GM21381 (cell line): ENCODE measurements at regions not wholly inside any gene's neighbourhood (a gene's known extent, or its start where the extent isn't known, plus 50 kb on each side); places are given as distances from the start of the nearest gene placed in this dataset.
A peak's percentile ranks its signal among the peaks of the same experiment; 100 is the strongest.

ENCODE experiments used
- ATAC-seq: cut with Tn5 transposase; IDR thresholded peaks from one replicate; pipeline ENCODE4 v1.9.1; 2021; ENCODE audit warnings: mild to moderate bottlenecking, moderate library complexity; ENCODE audit not compliant: unreplicated experiment

DNA sequence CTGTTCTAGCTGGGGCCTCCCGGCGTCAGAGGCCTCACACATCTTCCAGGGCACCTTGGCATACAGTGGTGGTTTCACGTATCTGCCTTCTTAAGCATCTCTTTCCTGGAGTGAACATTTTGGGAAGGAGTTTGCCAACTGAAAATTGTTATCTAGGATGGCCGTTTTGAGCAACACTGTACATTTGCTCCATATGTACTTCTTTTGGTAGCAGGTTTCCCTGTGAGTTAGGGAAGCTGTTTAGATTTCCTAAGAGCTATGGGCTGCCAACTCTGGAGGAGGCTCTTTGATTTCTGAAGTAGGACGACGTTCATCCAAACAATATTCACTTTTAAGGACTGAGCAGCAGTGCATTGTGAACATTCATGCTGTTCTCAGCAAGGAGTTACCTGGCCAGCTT lies 665.9 kb downstream of the SQOR start:
- no peak for ATAC-seq

DNA sequence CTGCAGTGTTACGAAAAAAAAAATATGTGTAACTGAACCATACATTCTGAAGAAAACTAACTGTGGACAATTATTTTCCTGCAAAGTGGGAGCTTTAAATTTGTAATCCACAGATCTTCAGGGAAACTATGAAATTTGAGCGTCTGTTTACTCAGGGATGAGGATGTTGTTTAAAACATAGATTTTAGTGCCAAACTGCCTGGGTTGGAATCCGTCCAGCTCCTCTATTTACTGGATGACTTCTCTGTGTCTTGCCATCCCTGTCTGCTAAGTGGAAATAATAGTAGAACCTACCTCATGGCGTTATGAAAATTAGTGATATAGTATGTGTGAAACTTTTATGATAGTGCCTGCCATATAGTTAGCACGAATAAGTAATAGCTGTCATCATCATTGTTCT lies 666.5 kb downstream of the SQOR start:
- ATAC-seq: no peak

DNA sequence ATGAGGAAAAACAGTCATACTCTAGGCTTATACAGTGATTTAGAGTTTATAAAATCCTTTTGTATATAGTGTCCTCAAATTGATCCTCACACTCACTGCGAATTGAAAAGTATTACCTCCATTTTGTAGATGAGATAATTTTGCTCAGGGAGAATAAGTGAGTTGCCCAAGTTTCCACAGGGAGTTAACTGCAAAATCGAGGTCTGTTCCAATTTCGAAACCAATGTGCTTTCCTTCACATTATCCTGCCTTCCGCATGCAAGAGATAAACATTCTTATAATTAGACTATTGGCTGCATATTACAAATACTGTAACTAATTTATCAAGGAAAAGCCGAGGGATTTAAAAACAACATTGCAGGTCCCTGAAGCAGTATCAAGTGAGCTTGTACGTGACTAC lies 667.0 kb downstream of the SQOR start:
- no peak for ATAC-seq

DNA sequence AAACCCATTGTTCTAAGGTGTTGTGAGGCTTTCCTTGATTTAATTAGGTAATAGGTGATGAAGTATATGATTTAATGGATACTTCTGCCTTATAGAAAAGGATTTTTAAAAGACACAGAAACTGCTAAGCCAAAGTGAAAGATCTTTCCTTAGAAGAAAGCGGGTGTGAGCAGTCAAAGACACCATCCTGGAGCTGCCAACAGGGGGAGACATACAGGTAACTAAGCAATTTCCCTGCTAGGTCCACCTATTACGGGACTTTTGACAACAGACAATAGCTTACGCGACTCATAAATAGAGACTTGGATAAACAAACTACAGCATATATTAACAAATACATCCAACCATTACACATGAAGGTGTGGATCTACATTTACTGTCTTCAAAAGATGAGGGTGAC lies 669.5 kb downstream of the SQOR start:
- no peak for ATAC-seq

DNA sequence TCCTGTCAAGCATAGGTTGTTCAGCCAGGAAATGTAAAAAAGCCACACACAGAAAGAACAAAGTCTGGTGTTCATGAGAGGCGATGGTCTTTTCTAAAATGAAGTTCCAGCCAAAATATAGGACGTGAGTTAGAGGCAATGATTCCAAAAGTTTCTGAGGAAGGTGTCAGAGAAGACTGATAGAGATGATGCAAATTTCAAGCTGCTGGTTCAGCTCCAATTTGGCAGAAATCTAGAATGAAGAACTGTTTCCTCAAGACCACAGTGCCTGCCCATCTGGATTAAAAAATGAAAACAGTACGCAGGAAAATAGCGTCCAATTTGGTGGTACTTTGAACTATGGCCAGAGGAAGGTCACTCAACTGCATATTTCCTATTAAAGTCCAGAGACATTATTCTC lies 672.9 kb downstream of the SQOR start:
- ATAC-seq: no peak

DNA sequence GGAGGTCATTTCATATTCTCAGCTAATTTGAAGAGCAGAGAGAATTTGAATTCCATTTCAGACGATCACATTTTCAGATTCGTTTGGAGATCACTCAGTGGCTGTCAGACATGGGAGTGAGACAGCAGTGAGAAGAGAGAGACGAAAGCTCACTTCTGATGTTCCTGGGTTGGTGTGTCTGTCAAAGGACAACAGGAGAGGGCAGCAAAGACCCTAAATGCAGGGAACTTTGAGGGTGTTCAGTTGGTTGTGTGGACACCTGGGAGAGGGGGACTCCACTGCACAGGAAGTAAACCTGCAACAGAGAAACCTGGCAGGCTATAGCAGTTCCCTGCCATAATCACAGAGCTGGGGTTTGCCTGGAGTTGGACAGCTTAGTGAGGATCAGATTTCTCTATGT lies 675.1 kb downstream of the SQOR start:
- ATAC-seq: no peak

DNA sequence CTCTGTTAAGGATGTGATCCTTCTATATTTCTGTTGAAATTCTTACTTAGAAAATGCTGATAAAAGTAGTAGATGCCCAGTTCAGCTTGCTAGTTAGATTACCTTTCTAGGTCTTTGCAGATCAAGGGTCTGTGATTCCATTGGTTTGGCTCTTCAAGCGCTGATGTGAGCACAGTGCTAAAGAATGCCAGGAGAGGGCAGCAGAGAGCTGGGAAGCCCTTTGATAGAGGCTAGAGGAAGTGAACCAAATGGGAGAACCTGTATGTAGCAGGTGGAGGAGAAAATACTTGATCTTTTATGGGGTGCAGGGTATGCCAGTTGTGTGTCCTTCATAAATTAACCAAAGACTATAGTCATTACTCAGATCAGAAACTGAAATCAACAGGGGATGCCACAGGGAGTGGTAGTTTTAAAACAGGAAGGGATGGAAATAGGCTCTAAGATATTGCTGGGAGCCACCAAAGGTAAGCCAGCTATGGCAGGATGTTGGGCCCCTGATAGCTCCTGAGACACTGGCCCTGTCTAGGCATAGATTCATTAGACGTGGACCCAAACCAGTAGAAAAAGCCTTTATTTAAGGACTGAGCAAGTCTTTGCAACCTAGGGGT lies 677.4 kb downstream of the SQOR start:
- ATAC-seq: peak; percentile 92

DNA sequence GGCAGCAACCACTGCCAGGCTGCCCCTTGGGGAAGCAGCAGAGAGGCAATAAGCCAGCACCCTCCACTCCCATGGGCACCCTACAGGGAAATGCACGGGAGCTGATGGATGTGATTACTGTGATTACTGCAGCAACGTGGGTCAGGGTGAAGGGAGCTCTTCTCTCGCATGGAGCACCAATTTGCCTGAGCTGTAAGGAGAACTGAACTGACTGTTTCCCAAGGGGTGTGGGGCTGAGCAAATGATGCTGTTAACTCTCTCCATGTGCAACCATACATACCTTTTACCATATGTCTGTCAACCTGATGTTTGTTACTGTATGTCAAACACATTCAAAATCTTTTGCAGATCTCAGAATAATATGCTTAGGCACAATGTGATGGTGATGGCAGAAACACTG lies 680.6 kb downstream of the SQOR start:
- no peak for ATAC-seq

DNA sequence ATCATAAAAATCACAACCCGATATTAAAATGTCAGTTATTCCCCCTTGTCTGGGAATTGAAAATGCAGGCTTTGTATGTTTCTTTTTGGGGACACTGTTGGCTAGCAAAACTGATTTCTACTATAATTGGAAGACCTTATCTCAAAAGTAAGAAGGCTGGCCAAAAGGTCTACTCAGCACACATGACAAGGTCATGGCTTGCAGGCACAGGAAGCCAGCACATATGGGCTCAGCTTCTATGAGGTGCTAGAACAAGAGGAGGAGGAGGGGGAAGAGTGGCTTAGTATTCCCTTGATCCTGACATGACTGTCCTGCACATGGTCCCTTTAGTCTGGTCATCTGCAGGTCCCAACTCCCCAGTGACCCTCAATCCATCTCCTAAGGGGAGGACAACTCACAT lies 681.2 kb downstream of the SQOR start:
- no peak for ATAC-seq

DNA sequence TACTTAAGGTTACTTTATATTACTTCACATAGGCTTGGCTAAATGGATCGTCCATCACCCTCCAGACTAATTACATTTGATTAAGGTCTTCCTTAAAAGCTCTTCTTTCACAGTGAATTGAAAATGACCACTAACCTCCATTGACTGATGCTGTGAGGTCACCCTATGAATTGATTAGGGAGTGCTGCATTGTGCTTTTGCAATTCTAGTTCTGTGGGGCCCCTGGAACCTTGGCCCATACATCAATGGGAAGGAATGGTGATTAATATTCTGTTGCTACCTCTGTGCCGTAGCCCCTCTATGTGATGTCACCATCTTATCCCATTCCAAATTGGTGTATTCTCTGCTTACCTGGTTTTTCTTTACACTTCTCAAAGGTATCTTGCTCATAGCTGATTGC lies 682.2 kb downstream of the SQOR start:
- ATAC-seq: no peak

DNA sequence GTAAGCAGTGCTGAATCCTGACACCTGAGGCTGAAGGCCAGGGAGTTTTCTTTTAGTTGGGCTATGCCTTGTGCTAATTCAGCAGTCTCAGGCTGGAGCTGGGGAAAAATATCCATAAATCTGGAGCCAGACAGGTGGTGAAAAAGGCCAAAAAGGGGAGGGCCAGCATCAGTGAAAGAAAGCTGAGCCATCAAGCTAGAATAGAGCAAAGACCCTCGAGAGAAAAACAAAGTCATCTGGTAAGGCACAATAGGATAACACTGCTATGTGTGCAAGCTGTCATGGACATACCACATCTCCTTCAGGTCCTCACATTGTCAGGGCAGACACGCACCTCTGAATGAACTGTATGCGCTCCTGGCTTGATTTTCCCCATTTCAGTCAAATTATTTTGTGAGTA lies 687.9 kb downstream of the SQOR start:
- no peak for ATAC-seq

DNA sequence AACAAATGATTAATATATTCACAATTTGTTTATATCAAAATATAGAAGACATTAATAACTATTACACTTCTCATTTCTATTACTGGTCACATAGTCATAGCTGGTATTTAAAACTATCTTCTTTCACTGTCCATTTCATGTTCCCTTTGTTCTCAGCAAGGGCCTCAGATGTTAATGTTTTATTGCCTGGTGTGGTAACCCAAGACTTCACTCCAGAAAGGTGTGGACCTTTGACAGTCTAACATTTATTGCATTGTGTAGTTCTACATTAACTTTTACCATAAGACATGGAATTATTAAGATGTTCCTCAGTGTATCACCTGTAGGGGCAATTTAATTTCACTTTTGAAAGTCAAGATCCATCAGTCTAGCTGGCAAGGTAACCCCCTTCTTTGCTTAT lies 691.3 kb downstream of the SQOR start:
- no peak for ATAC-seq

DNA sequence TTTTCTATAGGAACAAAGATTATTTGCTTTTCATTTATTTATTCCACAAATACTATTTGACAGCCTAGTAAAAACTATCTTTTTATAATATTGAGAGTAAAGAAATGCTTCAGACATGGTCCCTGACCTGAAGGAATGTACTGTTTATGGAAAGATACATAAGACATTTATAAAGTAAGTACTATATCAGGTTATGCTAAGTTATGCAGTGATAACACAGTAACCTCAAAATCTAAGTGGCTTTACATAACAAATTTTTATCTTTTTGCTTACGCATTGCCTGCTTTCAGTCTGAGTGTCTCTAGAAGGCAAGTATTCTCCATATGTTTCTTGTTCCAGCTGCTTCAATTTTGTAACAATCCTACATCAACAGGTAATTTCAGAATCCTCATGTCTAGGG lies 694.0 kb downstream of the SQOR start:
- no peak for ATAC-seq

DNA sequence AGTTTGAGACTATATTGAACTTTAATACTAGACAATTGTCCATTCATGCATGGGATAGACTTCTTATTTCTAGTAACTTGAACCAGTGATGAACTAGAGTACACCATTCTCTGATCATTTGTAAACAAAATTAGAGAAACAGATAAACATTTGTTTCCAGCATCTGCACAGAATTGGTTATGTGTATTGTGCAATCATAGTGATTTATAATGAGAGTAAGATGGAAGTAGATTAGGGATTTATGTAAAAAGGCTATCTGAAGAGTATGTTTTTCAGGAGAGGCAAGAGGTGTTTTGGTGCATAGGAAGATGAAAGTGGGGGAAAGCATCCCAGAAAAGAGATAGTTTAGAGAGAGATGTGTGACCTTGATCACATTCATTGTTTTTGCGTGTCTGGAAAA lies 695.0 kb downstream of the SQOR start:
- ATAC-seq: no peak

DNA sequence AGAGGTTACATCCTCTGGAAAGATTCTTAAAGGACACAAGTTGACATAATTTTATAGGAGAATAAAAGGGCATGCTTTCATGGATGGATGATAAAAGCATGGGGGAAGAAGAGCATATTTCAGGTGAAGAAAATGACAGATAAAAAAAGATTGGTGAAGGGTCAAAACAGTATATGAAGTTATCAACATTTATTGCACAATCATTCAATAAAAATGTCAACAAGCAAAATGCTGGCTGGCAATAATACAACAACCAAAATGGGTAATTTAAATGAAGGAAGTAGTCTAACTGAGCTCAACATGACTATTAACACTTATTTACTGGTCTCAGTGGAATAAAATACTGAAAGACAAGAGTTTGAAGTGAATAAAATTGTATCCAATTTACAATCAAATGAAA lies 696.7 kb downstream of the SQOR start:
- ATAC-seq: no peak

DNA sequence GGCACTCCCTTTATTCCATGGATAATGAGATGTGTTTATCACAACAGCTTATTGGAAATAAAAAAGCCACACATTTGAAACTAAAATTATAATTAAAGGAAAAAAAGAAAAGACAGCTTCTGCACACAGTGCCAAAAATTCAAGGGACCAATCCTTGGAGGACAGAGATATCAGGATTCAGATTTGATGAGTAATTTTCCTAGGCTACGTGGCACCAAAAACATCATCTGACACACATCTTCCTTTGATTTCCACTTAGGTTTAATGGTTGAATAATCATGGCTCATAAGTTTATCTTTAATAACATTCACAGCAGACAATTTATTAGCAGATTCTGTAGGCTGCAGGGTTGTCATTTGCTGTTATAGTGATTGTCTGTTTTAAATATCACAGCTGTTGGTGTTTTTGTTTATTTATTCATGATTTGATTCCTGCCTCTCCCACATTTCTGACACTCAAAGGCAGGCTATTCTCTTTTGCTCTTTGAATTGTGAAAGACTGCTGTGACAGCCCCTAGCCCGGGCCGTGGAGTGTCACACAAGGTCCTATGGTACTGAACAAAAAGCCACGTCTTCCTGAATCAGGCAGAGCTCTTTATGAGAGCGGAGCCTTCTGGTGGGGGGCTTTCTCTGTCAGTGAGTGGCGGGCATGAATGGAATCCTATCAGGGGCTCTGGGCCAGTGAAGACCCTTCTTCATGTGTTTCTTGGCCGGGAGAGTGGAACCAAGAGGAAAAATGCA lies 708.5 kb downstream of the SQOR start:
- ATAC-seq: no peak

DNA sequence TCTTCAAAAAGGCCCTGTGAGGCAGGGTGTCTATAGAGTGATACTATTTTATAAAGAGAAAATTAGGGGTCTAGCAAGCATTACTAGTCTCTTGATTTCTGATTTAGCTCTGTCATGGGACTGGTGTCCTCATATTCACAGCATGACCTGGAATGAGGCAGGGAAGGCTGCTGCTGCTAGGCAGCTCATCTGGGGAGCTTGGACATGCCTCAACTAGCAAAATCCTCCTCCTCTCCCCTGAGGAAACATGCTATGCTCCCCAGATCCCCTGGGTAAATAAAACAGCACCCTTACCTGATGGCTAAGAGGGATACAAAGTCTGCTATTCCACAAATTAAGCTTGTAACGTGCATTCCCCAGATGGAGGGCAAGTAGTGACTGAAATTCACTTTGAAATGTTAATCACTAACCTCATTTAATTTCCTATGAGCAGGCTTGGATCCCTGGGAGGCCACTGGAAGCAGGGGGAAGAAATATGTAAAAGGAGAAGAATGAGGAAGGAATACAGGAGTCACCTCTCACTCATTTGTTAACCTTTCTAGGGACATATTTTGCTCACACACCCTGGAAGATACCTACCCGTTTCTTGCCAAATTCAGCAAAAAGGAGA lies 709.4 kb downstream of the SQOR start:
- ATAC-seq: no peak

DNA sequence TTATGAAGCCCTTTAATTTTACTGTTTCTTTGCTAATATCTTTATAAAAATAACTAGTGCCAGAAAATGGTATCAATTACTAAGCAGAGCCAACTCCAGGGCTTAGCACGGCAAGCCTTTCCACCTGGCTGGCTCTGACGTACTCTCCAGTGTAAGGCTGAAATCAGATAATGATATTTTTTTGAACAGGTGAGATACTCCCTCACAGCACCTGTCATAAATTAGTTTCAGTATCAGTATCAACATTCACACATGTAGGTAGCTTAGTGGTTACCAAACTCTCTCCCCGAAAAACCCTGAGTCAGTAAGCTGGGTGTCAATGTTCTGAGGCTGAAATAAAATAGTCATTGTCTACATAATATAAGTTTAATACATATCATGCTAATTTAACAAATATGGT lies 710.1 kb downstream of the SQOR start:
- ATAC-seq: no peak

DNA sequence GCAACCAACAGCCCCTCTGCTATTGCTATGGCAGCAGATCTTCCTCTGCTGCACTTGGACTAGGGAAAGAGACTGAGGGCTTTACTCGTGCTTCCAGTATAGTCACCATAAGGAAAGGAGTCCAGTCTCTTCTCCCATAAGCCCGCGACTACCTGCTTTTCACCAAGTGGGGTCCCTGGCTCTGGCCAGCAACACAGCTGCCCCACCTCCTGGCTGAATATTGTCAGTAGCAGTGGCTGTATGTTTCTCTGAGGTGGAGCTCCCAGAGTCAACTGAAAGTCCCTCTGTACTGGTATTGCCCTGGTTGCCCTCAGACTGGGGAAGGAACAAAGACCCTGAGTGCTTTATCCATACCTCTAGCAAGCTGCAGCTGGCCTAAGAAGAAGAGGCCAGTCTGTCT lies 719.6 kb downstream of the SQOR start:
- no peak for ATAC-seq

DNA sequence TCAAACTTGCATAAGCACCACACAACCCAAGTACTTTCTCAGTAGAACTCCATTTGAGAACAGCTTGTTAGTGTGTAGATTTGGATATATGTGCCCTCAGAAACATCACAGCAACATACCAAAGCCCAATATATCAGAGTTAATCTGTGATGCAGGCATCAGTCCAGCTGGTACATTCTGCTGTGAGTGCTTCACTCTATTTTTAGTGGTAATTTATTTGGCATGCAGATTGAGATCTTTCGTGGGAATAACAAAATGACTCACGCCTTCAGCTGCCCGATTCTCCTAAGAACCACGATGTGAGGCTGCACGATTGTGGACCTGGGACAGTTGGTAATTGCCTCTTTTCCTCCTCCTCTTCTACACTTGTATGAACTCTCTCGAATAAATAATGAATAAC lies 730.7 kb downstream of the SQOR start:
- no peak for ATAC-seq

DNA sequence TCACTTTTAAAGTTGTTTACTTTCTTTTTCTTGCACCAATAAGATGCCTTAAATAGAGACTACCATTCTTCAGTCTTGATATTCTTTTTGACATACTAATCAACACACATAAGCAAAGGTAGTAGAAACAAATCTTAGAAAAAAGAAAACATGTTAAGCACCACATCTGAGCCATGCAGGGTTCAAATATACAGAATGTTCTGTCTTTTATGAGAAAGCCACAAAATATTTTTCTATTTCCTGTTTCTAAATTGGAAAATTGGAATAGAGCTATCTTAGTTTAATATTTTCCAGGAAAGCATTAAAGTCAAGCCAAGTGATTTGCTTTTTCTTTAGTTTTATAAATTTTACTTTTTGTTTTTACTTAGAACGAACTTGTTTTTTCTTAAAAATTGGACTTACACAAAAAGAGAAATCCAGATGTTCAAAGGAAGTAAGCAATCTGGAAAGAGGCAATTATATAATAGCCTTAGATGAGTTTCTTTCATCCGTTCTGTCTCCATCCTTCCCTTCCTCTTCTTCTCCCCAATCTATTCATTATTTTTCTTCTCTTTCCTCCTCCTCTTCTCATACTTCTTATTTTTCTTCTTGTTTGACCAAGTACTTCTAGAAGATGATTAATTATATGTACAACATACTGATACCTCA lies 731.7 kb downstream of the SQOR start:
- ATAC-seq: no peak

DNA sequence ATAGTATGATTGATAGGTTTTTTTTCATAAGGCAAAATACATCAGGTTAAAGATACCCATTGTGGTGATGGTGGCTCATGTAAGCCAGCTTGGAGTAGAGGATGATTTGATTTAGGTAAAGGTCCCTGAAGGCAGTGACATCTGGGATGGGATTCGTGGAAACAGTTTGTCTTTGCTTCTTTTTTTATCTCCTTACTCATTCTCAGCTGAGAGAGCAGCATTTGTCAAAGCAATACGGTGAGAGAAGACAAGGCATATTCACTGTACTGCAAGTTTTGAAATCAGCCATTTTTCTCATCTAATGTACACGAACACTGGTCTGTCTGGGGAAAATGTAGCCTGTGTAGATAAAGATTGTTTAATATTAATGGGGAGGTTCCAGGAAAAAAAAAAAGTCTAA lies 749.1 kb downstream of the SQOR start:
- no peak for ATAC-seq
